ENCODE measurements at regions not wholly inside any gene's neighbourhood (a gene's known extent, or its start where the extent isn't known, plus 50 kb on each side); places are given as distances from the start of the nearest gene placed in this dataset.

DNA sequence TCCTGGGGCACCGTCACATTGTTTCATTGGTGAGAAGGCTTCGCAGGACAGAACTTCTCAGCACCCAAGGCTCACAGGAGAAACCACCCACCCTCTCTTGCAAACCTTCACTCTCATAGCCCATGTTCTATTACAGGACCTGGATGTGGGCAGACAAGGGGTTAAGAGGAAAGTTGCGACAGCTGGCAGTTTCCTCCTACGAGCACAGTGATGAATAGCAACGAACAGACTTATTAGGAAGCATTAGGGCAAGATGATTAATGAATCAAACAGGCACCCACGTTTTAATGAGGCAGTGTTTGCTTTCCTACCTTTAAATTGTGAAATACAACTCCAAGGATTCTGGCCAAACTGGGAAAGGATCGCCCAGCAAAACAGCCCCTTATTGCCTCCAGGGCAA lies 339.3 kb downstream of the DRD1 start:
- TF ChIP-seq, protein P1, sequence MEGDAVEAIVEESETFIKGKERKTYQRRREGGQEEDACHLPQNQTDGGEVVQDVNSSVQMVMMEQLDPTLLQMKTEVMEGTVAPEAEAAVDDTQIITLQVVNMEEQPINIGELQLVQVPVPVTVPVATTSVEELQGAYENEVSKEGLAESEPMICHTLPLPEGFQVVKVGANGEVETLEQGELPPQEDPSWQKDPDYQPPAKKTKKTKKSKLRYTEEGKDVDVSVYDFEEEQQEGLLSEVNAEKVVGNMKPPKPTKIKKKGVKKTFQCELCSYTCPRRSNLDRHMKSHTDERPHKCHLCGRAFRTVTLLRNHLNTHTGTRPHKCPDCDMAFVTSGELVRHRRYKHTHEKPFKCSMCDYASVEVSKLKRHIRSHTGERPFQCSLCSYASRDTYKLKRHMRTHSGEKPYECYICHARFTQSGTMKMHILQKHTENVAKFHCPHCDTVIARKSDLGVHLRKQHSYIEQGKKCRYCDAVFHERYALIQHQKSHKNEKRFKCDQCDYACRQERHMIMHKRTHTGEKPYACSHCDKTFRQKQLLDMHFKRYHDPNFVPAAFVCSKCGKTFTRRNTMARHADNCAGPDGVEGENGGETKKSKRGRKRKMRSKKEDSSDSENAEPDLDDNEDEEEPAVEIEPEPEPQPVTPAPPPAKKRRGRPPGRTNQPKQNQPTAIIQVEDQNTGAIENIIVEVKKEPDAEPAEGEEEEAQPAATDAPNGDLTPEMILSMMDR (IDR thresholded peaks at IDR 0.05) = no peak
- no peak for TF ChIP-seq POLR2A (IDR thresholded peaks at IDR 0.05)

Data from lower leg skin (tissue), 3 donors.